CD4-positive, alpha-beta T cell (primary cell): ENCODE measurements at regions not wholly inside any gene's neighbourhood (a gene's known extent, or its start where the extent isn't known, plus 50 kb on each side); places are given as distances from the start of the nearest gene placed in this dataset.

Experiments used
- ATAC-seq: fragments of 200-7000 bp; cut with Tn5 transposase; one replicate; pipeline ENCODE4 v1.10.0; 2022; ENCODE audit warnings: mild to moderate bottlenecking; ENCODE audit not compliant: poor library complexity
- CTCF ChIA-PET: fragments of 350-600 bp; sonication (Branson Sonifier 250); formaldehyde crosslinking; loops from one replicate; lab custom pipeline; 2021; ENCODE audit warnings: antibody characterized with exemption, inconsistent platforms; lab: Charles Lee
- POLR2A ChIA-PET: fragments of 350-600 bp; sonication (Branson Sonifier 250); formaldehyde crosslinking; loops from one replicate; lab custom pipeline; 2021; ENCODE audit warnings: antibody characterized with exemption, inconsistent platforms; lab: Charles Lee
- DNase-seq, 14 experiments: peaks; one replicate each; pipeline ENCODE4 v3.0.0-alpha.2; 2013 to 2020; ENCODE audit warnings: mixed read lengths in 2 of 14
- H3K27ac ChIP-seq, 2 donors: one replicate each; pipeline versions ENCODE4 v1.5.1 to v1.7.0; 2013; ENCODE audit warnings: low read length in 2 of 2, low read depth in 1 of 2, mild to moderate bottlenecking in 1 of 2
- H3K27me3 ChIP-seq, 2 experiments: 1 replicate in 1 of 2; 2 replicates in 1 of 2; pipeline versions ENCODE4 v1.6.1 to v1.7.0; 2013; ENCODE audit warnings: low read length in 2 of 2, control low read depth in 1 of 2, mild to moderate bottlenecking in 1 of 2, moderate library complexity in 1 of 2; ENCODE audit not compliant: insufficient read depth in 2 of 2, control insufficient read depth in 1 of 2
- H3K36me3 ChIP-seq: one replicate; pipeline ENCODE4 v1.6.1; 2013; ENCODE audit warnings: low read length, control low read depth; ENCODE audit not compliant: insufficient read depth
- H3K4me1 ChIP-seq: one replicate; pipeline ENCODE4 v1.6.1; 2013; ENCODE audit warnings: low read length, control low read depth; ENCODE audit not compliant: insufficient read depth
- H3K4me3 ChIP-seq: one replicate; pipeline ENCODE4 v1.5.1; 2013; ENCODE audit warnings: mild to moderate bottlenecking, low read length, moderate library complexity
- H3K9me3 ChIP-seq, 2 experiments: 1 replicate in 1 of 2; 2 replicates in 1 of 2; pipeline versions ENCODE4 v1.6.1 to v1.7.0; 2013; ENCODE audit warnings: low read length in 2 of 2, mild to moderate bottlenecking in 2 of 2, control low read depth in 1 of 2, moderate library complexity in 1 of 2; ENCODE audit not compliant: control insufficient read depth in 1 of 2, insufficient read depth in 1 of 2
- H3K27ac Mint-ChIP-seq: one replicate; pipeline ENCODE4 v1.8.0; 2020; ENCODE audit warnings: mixed read lengths
- H3K27me3 Mint-ChIP-seq: one replicate; pipeline ENCODE4 v1.8.0; 2021; ENCODE audit warnings: mixed read lengths
- H3K36me3 Mint-ChIP-seq: one replicate; pipeline ENCODE4 v1.8.0; 2021; ENCODE audit warnings: low read depth, mixed read lengths
- H3K4me1 Mint-ChIP-seq: one replicate; pipeline ENCODE4 v1.8.0; 2021; ENCODE audit warnings: low read depth, mixed read lengths
- H3K4me3 Mint-ChIP-seq: one replicate; pipeline ENCODE4 v1.8.0; 2020; ENCODE audit warnings: mild to moderate bottlenecking, mixed read lengths
- H3K9me3 Mint-ChIP-seq: one replicate; pipeline ENCODE4 v1.8.0; 2020; ENCODE audit warnings: mixed read lengths
- intact Hi-C, 2 experiments: fragments of 100-400 bp; cut with DNase I in 1 of 2; cut with micrococcal nuclease in 1 of 2; formaldehyde crosslinking; loops; one replicate each; pipeline versions ENCODE4 v1.15.1 to v1.9.0; 2023 to 2025; cut with DNase I, micrococcal nuclease
- TF ChIP-seq, protein P1 (sequence below): fragments of 200-600 bp; IDR thresholded peaks from one replicate; pipeline ENCODE4 v1.8.0; 2022; ENCODE audit warnings: antibody characterized with exemption, mild to moderate bottlenecking

GRCh38 chr12:92608151-92609091 lies 94.4 kb upstream of the PLEKHG7 start:
- peak overlapping the region; percentile 13 for H3K27ac Mint-ChIP-seq
- intact Hi-C loops, result loop anchor here (1.0 to 2.0 kb wide), 2 partner anchors 34 to 36 kb away; no protein-coding TSS in a partner anchor
- peak overlapping the region; percentile 18 for H3K4me3 Mint-ChIP-seq

DNA sequence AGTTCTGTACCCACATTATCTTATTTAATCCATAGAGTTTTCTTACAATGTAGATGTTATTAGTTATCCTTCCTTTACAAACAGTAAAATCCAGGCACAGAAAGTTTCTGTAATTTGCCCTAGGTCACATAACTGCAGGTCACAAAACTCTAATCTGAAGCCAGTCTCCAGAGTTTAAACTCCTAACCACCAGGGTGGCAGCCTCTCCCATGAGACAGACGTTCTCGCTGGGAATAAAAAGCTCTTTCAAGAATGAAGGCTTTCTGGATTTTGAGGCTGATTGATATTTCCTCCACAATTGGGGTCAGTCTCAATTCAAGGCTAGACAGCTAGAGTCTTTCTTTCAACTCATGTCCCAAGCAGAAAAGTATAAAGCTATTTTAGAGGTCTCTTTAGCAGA lies 95.8 kb upstream of the PLEKHG7 start:
- Histone ChIP-seq H3K9me3 (no peaks in the 10 kb centered on the region), H3K27ac (no peak overlapping the region), H3K4me3 (no peak overlapping the region), H3K27me3 (no peaks in the 10 kb centered on the region), H3K4me1 (no peaks in the 10 kb centered on the region), H3K36me3 (no peaks in the 10 kb centered on the region)
- Mint-ChIP-seq H3K4me3 (no peak overlapping the region), H3K9me3 (peaks cover under 1% of the 10 kb centered on the region), H3K36me3 (no peaks in the 10 kb centered on the region), H3K27ac (no peak overlapping the region), H3K4me1 (peaks cover 11% of the 10 kb centered on the region), H3K27me3 (no peaks in the 10 kb centered on the region)
- ATAC-seq (no peak), DNase-seq (no peak)
- intact Hi-C loops, result no loop called here
- CTCF ChIA-PET, result interaction anchor here (2.1 to 2.2 kb wide), 2 partner anchors 13 to 36 kb away, joined by 4 to 21 read pairs; no protein-coding TSS in a partner anchor
- TF ChIP-seq, protein P1, sequence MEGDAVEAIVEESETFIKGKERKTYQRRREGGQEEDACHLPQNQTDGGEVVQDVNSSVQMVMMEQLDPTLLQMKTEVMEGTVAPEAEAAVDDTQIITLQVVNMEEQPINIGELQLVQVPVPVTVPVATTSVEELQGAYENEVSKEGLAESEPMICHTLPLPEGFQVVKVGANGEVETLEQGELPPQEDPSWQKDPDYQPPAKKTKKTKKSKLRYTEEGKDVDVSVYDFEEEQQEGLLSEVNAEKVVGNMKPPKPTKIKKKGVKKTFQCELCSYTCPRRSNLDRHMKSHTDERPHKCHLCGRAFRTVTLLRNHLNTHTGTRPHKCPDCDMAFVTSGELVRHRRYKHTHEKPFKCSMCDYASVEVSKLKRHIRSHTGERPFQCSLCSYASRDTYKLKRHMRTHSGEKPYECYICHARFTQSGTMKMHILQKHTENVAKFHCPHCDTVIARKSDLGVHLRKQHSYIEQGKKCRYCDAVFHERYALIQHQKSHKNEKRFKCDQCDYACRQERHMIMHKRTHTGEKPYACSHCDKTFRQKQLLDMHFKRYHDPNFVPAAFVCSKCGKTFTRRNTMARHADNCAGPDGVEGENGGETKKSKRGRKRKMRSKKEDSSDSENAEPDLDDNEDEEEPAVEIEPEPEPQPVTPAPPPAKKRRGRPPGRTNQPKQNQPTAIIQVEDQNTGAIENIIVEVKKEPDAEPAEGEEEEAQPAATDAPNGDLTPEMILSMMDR, result no peak
- POLR2A ChIA-PET, result no interaction called here

More at GRCh38 chr12:92608151-92609091, 94.4 kb upstream of the PLEKHG7 start:
- no peaks in the 10 kb centered on the region for H3K4me1 ChIP-seq
- DNase-seq (peak in 3 of 14 experiments; percentile 37 to 74 (median 65)), ATAC-seq (peak; percentile 15)
- H3K36me3 ChIP-seq, result no peaks in the 10 kb centered on the region
- Mint-ChIP-seq H3K9me3 (no peaks in the 10 kb centered on the region), H3K4me1 (peaks cover 11% of the 10 kb centered on the region), H3K36me3 (no peaks in the 10 kb centered on the region), H3K27me3 (no peaks in the 10 kb centered on the region)
- ChIA-PET CTCF (interaction anchor here (0.6 to 2.2 kb wide), 19 partner anchors 10 to 1247 kb away, joined by 3 to 21 read pairs (median 4); partner anchors contain the start of gene BTG1), POLR2A (interaction anchor here (0.6 to 0.7 kb wide), 2 partner anchors 375 to 585 kb away, joined by 3 to 4 read pairs; no protein-coding TSS in a partner anchor)
- no peak overlapping the region for H3K27ac ChIP-seq
- TF ChIP-seq, protein P1, result peak; percentile 46
- H3K4me3 ChIP-seq, result no peak overlapping the region
- no peaks in the 10 kb centered on the region for H3K9me3 ChIP-seq
- no peaks in the 10 kb centered on the region for H3K27me3 ChIP-seq

DNA sequence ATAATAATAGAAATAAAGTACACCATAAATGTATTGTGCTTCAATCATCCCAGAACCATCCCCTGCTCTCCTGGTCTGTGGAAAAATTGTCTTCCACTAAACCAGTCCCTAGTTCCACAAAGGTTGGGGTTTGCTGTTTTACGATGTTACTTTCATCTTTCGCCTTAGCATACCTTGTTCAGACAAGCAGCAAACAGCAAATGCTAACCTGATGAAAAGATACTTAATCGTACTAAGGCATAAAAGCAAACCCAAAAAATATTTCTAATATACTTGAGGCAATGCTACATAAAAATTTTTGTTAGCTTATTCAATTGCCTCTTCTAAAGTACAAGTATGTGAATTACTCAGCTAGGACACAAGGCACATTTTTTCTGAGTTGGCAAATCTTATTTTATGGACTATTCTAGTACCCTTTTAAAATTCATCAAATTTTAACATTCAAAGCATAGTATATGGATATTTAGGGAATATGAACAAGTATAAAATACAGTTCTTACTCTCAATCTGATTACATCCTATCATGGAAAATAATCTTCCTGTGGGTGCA lies 97.1 kb upstream of the PLEKHG7 start:
- no peak for DNase-seq
- Histone ChIP-seq H3K4me1 (no peaks in the 10 kb centered on the region), H3K27me3 (no peaks in the 10 kb centered on the region), H3K9me3 (peaks cover 0 to 1% of the 10 kb centered on the region in 2 experiments), H3K36me3 (no peaks in the 10 kb centered on the region), H3K4me3 (no peak overlapping the region), H3K27ac (no peak overlapping the region)
- ChIA-PET POLR2A (no interaction called here), CTCF (interaction anchor here (1.8 to 2.1 kb wide), 2 partner anchors 35 to 91 kb away, joined by 4 read pairs; no protein-coding TSS in a partner anchor)
- Mint-ChIP-seq H3K4me1 (peaks cover 13% of the 10 kb centered on the region), H3K27ac (no peak overlapping the region), H3K36me3 (peaks cover 4% of the 10 kb centered on the region), H3K4me3 (no peak overlapping the region), H3K9me3 (peaks cover 5% of the 10 kb centered on the region), H3K27me3 (no peaks in the 10 kb centered on the region)
- ATAC-seq, result no peak
- intact Hi-C loops, result no loop called here
- TF ChIP-seq, protein P1, result no peak
